ENCODE measurements at regions not wholly inside any gene's neighbourhood (a gene's known extent, or its start where the extent isn't known, plus 50 kb on each side); places are given as distances from the start of the nearest gene placed in this dataset.

DNA sequence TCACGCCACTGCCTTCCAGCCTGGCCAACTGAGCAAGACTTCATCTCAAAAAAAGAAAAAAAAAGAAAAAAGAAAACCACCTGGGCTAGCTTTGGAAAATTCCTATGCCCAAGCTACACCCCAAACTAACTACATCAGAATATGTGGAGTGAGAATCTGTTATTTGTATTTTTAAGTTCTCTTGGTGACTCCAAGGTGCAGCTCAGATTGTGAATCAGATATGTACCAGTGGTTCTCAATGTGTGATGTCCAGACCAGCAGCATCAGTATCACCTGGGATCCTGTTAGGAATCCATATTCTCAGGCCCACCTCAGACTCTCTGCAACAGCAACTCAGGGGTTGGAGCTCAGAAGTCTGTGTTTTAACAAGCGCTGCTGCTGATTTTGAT is 376.8 kb downstream of the EDEM1 start (continued):
- TF ChIP-seq YY1 (IDR thresholded peaks at IDR 0.05; ENCODE audit: borderline replicate concordance in 1 of 3, control insufficient read depth in 1 of 3, extremely low read depth in 1 of 3, insufficient read depth in 3 of 3, insufficient read length in 1 of 3, insufficient replicate concordance in 2 of 3, low read depth in 1 of 3, low read length in 2 of 3), result no peak
- TF ChIP-seq ZNF77 (CRISPR knock-in tag; IDR thresholded peaks at IDR 0.05), result no peak
- TF ChIP-seq, protein P1, sequence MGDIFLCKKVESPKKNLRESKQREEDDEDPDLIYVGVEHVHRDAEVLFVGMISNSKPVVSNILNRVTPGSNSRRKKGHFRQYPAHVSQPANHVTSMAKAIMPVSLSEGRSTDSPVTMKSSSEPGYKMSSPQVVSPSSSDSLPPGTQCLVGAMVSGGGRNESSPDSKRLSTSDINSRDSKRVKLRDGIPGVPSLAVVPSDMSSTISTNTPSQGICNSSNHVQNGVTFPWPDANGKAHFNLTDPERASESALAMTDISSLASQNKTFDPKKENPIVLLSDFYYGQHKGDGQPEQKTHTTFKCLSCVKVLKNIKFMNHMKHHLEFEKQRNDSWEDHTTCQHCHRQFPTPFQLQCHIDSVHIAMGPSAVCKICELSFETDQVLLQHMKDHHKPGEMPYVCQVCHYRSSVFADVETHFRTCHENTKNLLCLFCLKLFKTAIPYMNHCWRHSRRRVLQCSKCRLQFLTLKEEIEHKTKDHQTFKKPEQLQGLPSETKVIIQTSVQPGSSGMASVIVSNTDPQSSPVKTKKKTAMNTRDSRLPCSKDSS (IDR thresholded peaks at IDR 0.05; ENCODE audit: low read depth, partially characterized antibody), result no peak
- no peak for TF ChIP-seq RNF2 (IDR thresholded peaks at IDR 0.05)
- TF ChIP-seq ZNF134 (CRISPR knock-in tag; conservative IDR thresholded peaks at IDR 0.05), result no peak
- no peak for TF ChIP-seq ZNF197 (CRISPR knock-in tag; IDR thresholded peaks at IDR 0.05; ENCODE audit: low read depth)
- TF ChIP-seq XRCC5 (IDR thresholded peaks at IDR 0.05; ENCODE audit: low read depth, low read length), result no peak
- no peak for TF ChIP-seq LARP7 (IDR thresholded peaks at IDR 0.05)
- no peak for TF ChIP-seq RFX5 (IDR thresholded peaks at IDR 0.05; ENCODE audit: low read depth, low read length)
- TF ChIP-seq, protein P2, sequence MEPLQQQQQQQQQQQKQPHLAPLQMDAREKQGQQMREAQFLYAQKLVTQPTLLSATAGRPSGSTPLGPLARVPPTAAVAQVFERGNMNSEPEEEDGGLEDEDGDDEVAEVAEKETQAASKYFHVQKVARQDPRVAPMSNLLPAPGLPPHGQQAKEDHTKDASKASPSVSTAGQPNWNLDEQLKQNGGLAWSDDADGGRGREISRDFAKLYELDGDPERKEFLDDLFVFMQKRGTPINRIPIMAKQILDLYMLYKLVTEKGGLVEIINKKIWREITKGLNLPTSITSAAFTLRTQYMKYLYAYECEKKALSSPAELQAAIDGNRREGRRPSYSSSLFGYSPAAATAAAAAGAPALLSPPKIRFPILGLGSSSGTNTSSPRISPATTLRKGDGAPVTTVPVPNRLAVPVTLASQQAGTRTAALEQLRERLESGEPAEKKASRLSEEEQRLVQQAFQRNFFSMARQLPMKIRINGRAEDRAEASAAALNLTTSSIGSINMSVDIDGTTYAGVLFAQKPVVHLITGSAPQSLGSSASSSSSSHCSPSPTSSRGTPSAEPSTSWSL (CRISPR knock-in tag; IDR thresholded peaks at IDR 0.05; ENCODE audit: borderline replicate concordance), result no peak
- no peak for TF ChIP-seq GTF2E2 (tag; IDR thresholded peaks at IDR 0.05)
- TF ChIP-seq ARNT (IDR thresholded peaks at IDR 0.05), result no peak
- TF ChIP-seq DNMT1 (IDR thresholded peaks at IDR 0.05), result no peak
- TF ChIP-seq, protein P3, sequence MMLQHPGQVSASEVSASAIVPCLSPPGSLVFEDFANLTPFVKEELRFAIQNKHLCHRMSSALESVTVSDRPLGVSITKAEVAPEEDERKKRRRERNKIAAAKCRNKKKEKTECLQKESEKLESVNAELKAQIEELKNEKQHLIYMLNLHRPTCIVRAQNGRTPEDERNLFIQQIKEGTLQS (IDR thresholded peaks at IDR 0.05), result no peak
- TF ChIP-seq, protein P3 (CRISPR knock-in tag; conservative IDR thresholded peaks at IDR 0.05), result no peak
- no peak for TF ChIP-seq ZNF785 (CRISPR knock-in tag; IDR thresholded peaks at IDR 0.05)
- TF ChIP-seq MXI1 (IDR thresholded peaks at IDR 0.05; ENCODE audit: low read depth, low read length), result no peak
- TF ChIP-seq EP400 (IDR thresholded peaks at IDR 0.05), result no peak
- TF ChIP-seq, protein P4, sequence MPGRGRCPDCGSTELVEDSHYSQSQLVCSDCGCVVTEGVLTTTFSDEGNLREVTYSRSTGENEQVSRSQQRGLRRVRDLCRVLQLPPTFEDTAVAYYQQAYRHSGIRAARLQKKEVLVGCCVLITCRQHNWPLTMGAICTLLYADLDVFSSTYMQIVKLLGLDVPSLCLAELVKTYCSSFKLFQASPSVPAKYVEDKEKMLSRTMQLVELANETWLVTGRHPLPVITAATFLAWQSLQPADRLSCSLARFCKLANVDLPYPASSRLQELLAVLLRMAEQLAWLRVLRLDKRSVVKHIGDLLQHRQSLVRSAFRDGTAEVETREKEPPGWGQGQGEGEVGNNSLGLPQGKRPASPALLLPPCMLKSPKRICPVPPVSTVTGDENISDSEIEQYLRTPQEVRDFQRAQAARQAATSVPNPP (IDR thresholded peaks at IDR 0.05; ENCODE audit: borderline replicate concordance, insufficient read depth, insufficient read length), result no peak
